GM19372 (cell line): ENCODE measurements at regions not wholly inside any gene's neighbourhood (a gene's known extent, or its start where the extent isn't known, plus 50 kb on each side); places are given as distances from the start of the nearest gene placed in this dataset.

Experiments
- ATAC-seq: cut with Tn5 transposase; IDR thresholded peaks from one replicate; pipeline ENCODE4 v1.9.1; 2021; ENCODE audit warnings: mild to moderate bottlenecking, low read depth, moderate library complexity; ENCODE audit not compliant: unreplicated experiment

DNA sequence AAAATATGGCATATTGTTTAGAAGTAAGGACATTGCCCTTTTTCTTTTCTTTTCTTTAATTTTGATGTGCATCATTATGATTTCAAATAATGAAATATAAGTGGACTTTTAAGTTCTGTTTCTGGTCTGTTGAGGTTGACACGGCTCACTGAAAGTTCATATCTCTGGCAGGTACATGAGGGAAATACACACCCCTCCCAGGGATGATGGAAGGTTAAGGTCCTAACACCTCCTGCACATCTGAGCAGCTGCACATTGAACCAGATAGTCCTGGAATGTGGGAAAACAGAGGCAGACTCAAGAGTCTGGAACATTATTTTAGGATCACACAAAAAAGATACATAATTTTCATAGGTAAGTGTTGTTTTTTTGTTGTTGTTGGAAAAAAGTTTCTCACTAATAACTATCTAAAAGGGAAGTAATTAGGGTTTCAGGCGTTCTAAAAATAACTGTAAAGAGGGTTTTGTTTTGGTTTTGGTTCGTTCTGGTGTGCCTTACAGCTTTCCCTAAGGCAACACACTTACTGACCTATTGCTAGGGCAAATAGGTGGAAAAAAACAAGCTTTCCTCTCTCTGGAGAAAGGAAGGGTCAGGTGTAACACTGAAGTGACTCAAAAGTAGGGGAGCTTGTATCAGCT lies 201.2 kb upstream of the PRKCQ start:
- ATAC-seq, result no peak

DNA sequence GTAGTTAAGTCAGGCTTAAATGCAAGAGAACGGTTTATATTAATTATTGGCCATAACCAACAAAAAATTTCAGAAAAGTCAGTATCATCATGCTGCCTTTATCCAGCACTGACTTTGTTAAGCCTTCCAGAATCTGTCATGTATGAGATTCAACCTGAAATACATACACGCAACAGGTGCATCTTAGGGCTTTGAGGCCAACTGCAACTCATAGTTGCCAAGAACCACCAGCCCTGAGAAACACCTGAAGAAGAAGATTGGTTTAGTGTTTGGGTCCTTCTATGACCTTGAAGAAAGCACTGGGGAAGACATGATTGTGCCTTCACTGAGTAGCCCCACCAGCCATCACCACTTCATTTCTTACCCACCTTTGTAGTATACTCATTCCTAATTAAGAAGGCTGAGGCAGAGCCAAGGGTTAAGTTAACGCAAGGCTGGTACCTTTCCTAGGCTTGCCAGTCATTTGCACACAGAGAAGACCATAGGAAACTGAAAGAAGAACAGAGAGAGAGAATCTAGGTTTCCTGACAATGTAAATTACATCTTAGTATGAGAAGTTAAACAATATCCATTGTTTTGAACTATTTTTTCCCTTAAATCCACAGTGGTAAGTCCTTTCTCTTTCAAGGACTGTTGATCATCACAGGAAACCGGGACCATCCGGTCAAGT lies 200.1 kb upstream of the PRKCQ start:
- no peak for ATAC-seq

DNA sequence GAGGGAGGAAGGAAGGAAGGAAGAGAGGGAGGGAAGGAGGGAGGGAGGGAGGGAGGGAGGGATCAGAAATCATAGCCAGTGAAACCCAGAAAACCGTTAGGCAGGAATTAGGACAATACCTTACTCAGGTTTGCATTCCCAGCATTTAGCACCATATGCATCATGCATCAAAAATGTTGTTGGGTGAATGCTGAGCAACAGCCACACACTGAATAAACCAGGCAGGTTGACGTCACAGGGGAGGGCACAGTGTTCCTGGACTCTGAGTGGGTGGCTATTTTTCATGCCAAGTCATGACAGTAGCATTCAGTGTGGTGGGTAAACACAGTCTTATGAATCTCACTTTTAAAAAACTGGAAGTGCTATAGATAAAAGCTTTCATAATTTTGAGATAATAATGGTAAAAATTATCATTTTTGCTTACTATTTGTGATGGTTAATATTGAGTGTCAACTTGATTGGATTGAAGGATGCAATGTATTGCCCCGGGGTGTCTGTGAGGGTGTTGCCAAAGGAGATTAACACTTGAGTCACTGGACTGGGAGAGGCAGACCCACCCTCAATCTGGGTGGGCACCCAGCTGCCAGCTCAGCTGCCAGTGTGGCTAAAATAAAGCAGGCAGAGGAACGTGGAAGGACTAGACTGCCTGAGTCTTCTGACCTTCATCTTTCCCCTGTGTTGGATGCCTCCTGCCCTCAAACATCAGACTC lies 199.1 kb upstream of the PRKCQ start:
- ATAC-seq, result no peak

DNA sequence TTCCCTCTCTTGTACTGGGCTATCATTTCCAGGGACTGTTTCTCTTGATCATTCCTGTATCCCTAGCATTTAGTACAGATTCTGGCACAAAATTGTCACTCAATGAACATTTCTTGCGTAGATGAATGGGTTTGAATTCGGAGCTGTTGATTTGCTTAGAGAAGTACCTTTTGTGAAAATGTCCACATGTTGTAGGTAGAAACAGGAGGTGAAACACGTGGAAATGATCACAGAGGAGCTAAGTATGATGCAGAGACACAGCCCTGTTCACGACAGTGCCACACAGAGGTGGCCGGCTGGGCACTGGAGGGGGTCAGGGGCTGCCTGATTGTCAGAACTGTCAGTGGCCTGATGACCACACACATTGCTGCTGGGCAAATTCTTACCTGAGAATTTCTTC lies 196.1 kb upstream of the PRKCQ start:
- no peak for ATAC-seq

DNA sequence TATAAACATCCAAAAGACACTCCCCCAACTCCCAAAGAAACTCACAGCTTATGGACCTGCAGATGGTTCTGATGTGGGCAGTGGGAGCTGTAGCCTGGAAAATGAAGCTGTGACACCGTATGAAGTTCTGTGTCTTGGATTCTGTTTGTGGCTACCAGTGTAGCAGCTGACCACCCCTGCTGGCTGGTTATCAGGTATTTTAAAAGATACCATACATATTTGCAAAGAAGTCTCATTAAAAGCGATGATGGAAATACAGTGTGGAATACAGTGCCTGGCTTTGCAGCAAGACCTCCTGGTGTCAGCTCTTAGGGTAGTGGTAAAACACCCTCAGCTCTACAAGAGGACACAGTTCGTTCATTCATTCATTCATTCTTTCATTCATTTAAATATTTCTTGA lies 194.3 kb upstream of the PRKCQ start:
- no peak for ATAC-seq

DNA sequence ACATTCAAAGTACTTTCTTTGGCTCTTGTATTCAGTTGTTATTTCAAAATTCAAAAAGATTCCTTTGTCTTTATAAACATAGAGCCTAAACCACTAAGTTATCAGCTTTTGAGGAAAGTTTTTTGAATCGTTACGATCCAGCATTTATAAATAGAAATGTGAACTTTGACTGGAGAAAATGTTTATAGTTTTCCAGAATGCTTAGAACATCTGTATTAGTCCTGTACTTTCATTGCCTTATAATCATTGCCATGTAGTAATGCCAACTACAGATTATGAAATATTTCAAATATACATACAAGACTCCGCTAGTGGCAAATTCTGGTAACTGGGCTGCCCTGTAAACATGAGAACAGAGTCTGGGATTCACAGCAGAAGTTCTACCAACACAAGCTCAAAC lies 191.3 kb upstream of the PRKCQ start:
- ATAC-seq, result no peak

DNA sequence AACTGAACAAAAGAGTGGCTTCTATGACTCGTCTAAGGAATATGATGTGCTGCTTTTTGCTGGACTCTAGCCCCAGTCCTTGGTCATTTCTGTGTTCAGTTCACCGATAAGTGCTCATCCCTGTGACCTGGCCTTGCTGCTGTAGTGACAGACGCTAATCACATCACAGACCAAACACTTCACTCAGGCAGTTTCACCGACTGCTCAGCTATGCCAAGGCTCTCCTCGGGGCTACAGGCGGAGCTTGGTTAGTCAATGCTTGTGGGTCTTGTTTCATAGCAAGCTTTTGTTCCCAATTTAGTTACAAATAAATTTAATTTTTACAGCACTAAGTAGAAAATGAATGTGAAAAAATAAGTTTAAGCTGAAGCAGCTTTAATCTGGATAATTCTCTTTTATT lies 190.8 kb upstream of the PRKCQ start:
- ATAC-seq, result no peak

DNA sequence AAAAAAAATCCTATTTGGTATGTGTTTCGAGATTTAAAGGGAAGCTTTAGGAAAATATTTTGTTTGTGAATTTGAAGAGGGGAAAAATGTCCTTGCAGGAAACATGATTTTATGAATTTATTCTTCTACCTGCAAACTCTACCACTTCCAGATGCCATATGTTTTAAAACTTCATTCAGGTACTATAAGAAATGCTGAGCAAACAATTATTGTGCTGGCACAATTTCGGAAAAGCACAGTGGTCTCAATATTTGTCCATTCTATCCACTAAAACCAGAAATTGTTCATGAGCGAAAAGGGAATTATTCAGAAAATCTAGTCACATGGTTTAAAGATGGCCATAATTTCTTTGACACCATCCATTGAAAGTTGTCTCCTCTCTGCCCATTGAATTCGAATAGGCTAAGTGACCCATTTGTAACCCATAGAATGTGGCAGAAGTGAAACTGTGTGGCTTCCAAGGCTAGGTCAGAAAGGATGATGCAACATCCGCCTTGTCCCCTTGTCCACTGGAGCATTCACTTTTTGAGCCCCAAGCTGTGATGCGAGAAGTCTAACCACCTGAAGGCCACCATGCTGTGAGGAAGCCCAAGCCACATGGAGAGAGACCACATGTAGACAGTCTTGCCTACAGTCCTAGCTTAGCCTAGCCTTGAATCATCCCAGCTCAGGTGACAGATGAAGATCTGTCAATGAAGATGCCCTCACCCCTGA lies 189.8 kb upstream of the PRKCQ start:
- no peak for ATAC-seq

DNA sequence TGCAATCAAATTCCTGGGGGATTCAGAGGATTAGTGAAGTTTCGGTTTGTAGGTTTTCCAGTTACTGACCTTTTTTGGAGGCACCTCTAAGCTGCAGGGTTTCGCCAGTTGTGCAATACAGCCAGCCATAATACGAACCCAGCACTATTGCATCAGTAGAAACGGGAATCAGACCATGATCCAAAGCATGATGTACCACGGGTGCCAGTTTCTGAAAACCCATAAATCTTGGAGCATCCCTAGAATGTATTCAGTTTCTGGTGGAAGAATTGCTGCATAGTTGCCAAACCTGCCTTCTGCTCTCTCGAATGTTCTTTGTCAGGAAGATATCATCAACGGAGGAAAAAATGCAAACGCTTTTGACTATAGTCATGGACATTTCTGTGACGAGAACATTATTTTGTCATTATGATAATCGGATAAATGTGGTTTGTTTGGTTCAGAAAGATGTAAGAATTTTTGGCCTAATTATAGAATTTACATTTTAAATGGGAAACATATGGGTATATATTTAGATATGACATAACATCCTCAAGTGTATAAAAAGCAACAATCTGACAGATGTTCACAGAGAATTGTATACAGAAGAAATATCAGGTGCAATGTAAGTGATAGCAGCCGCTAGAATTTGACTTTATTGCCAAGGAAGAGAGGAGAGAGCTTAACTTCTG lies 186.2 kb upstream of the PRKCQ start:
- ATAC-seq, result no peak

DNA sequence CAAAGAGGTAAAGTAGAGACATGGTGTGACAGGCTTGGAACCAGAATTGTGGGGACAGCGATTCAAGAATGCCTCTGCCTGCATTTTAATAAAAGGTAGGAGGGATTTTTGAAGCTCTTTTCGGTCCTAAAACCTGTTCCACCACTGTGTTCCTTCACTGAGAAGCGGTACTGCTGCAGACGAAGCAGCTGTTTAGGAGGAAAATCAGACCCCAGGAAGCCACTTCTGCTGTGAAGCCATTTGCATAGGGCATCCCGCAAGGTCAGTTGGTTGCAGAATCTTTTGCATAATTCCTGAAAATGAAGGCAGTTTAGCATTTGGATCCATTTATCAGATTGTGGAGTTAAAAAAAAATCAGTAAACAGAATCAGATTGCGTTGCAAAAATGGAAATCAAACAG lies 183.3 kb upstream of the PRKCQ start:
- ATAC-seq, result no peak

DNA sequence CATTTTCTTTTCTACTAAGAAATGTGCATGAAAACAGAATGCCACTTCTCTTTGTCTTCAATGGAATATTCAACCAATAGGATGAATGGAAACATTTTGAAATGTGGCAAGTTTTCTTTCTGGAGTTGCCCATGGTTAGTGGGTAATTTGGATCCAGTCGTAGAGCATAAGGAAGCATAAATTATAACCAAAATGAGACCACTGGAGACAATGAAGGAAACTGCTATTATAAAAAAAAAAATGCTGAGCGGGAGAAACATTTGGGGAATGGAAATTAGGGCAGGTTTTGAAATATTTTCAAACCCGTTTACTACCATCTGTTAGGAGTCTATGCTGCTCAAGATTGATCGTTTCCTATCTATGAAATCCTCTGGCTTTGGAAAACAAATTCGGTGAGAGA lies 182.9 kb upstream of the PRKCQ start:
- no peak for ATAC-seq

DNA sequence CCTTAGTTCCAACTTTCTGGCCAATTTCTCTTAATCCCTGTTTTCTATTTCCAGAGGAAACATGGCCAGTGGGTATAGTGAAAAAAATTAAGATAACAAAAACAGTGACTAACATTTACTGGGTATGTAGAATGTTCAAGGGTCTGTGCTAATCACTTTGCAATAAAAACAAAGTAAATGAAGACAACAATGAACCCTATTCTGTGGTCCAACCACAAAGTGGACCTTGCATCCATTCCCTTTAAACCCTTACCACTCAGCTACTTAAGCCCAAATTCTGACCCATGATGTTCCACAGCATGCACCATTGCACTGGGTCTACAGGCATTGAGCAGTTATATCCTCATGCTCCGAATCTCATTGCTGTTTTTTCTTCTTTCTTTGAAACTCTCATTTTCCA lies 179.9 kb upstream of the PRKCQ start:
- ATAC-seq, result no peak

DNA sequence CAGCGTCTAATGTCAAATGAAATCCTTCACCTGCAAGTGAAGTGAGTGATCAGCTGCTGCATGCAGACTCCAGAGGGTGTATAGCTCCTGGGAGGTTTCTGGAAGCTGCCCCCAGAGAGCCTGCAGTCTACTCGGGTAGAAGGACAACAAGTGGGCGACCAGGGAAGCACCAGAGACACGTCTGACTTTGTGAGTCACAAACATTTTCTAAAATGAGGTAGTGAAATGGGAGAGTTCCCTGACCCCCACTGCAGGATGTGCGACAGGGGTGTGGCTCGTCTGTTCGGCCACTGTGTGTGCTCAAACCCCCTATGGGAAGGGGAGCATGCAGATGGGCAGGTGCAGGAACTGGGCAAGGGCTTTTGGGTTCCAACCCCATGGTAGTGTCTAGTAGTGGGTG lies 177.1 kb upstream of the PRKCQ start:
- no peak for ATAC-seq

DNA sequence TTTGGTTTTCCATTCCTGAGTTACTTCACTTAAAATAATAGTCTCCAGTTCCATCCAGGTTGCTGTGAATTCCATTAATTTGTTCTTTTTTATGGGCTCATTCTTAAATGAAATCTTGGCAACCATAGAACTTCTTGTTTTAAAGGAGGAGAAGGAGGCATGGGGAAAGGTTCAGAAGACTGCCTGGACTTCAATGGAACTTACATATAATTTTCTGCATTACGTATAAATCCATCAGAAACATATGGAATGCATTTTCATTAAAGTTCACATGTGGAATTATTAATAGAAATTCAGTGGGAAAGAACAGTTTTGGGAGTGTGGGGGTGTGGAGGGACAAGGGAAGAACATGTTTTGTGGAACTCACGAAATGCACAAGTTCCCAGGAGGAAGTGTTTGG lies 176.6 kb upstream of the PRKCQ start:
- no peak for ATAC-seq

DNA sequence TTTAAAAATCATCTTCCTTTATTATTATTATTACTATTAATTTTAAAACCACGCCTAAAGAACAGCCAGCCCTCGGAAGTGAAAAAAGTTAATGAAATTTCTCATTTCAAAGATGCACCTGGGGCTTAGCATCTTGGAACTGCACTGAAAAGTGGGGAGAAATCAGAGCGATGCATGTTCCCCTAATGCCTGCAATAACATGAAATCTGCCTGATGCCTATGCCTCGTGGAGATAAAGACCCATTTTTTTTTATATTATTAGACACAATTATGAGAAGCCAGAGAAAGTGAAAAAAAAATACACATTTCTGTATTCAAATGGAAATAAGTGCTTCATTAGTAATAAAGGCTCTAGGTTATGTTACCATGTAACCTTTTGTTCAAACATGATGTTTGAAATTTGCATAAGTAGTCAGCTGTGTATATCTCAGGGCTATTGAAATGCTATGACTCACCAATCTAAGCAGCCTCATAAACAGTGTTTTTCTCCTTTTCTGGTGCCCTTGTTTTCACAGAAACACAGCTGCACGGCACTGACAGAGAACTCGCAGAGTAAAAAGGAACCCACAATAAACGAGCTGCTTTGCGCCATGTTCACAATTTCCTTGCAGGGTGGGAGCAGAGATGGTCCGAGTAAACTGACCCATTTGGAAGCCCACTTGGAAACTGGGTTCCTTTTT lies 175.8 kb upstream of the PRKCQ start:
- no peak for ATAC-seq

DNA sequence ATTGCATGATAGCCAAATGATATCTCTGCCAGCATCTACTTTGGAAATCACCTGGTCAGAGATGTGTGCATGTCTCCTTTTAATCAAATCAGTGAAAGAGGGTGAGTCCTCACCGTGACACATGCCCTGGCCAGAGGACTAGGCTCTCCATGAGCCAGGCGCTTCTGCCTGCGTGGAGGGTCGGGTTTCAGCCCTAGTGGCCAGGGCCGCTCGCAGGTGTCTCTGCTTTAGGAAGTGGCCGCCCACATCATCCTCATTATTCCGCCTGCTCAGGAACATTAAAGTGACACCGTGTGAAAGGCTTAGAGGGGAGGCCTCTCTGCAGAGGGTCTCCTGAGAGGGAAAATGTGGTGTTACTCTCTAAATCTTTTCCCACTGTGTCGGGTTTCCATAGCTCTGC lies 173.6 kb upstream of the PRKCQ start:
- ATAC-seq, result no peak

DNA sequence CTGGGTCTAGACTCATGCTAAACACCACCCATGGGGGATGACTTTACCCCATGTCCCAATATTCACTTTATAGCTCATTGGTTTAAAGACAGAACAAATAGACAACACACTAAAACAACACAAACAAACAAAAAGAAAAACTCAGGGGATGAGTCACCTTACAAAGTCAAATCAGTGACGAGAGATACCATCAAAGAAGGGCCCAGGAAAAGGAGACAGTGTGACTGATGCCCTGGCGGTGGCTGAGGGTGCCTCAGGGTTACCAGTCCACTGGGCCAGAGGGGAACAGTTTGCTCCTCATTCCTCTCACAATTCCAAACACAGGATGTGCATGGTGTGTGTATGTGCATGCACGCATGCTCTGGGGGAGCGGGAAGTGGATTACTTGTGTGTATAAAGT lies 171.3 kb upstream of the PRKCQ start:
- ATAC-seq, result no peak

DNA sequence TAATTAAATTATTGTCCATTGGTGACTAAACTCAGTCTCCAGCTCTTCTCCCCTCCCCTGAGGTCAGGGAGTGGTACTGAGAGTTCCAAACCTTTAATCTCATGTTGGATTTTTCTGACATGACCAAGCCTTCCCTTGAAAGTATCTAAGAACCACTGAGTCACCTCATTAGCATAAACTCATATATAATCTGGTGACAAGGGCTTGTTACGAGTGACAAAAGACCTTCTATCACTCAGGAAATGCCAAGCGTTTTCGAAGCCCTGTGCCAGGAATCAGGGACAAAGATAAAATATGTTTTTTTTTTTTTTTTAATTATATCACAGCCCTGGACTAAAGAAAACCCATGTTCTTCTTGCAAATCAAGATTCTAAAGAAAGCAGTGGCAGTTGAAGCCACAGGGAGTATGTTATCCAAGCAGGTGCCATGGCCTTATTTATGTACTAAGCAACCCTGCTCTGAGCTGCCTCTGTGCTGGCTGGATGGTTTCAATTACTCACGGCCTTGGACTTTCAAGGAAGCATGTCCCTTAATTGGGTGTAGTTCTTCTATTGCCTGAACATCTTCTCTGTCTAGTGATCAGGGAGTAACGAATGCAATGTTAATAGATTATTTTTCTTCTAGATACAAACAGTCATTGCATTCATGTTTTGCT lies 169.0 kb upstream of the PRKCQ start:
- ATAC-seq, result no peak

DNA sequence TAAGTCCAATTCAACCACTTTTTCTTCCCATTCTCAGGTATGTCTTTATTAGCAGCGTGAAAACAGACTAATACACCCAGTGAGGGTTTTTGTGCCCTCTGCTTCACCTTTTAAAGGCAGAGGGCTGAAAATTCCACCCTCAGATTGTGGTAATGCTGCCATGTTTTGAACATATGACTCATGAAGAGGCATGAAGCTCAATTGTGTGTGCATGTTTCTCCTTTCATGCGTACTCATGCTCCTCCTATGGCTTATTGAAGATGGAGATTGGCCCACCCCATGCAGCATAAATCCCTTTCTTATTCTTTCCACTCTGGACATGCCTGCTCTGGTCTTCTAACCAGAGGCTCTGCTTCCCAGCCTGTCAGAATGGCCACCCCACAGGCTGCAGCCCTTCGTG lies 168.0 kb upstream of the PRKCQ start:
- ATAC-seq, result no peak

DNA sequence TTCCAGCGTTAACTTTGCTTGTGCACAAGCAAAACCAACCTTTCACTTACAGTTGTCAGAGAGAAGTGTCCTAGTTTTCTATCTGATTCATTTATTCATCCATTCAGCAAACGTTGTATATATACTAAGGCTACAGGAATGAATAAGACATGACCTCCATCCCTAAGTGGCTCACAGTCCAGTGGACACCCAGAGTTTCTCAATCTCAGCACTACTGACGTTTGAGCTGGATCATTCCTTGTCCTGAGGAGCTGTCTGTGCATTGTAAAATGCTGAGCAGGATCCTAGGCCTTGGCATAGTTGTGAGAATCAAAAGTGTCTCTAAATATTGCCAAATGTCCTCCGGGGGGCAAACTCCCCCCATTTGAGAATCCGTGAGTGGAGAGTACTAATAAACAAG lies 166.7 kb upstream of the PRKCQ start:
- no peak for ATAC-seq
